Activated T-cell treated with anti-CD3 and anti-CD28 coated beads for 48 hours (primary cell): ENCODE measurements at regions not wholly inside any gene's neighbourhood (a gene's known extent, or its start where the extent isn't known, plus 50 kb on each side); places are given as distances from the start of the nearest gene placed in this dataset.

Experiments used
- DNase-seq: peaks from one replicate; pipeline ENCODE4 v3.0.0-alpha.2; 2020; ENCODE audit warnings: low read depth

- no peak for DNase-seq
Observed at GRCh38 chr3:72591522-72592421, 256.5 kb downstream of the SHQ1 start.

- no peak for DNase-seq
Observed at GRCh38 chr3:72590732-72591221, 257.5 kb downstream of the SHQ1 start.

DNA sequence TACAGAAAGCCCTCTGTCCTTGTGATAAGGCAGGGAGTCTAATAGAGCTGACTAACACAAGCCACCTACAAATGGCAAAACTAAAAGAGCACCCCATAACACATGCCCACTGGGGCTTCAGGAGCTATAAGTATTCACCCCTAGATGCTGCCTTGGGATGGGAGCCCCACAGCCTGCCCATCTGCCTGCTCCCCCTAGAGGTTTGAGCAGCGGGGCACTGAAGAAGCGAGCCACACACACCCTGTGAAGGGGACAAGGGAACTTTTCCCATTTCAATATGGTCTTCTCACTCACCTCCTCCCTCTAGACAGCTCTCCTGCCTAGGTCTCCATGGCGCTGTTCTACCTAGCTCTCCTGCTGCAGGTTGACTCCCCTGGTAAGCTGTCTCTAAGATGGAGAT is 261.0 kb downstream of the SHQ1 start:
- DNase-seq, result no peak

GRCh38 chr3:72586694-72587093 is 261.6 kb downstream of the SHQ1 start:
- DNase-seq, result no peak

DNA sequence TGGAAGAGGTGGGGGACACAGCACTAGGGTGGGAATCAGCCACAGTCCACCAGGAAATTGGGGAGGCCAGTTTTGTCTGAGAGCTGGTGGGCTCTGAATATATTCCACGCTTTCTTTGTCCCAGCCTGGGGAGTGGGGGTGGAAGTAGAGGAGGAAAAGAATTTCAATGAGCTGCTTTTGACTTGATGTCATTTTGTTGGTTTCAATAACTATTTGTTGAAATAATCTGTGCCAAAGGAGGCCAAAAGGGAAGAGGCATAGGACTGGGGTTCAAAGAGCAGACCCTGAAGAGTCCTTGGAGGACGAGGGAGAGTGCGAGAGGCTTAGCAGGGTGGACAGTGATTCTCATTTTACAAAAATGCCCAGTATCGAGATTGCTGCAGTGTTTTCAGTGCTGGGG is 262.3 kb downstream of the SHQ1 start:
- DNase-seq, result no peak

DNA sequence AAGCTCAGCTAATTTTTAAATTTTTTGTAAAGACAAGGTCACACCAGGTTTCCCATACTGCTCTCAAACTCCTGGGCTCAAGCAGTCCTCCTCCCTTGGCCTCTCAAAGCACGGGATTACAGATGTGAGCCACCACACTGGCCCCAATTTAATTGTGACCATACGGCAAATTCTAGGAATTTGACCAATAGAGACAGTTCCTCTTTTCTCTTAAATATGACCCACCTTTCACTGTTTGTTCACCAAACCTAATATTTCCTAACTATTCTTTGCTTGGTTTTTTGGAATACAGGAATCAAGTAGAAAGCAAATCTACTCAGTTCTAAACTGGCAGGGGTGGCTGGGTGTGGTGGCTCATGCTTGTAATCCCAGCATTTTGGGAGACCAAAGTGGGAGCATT is 264.0 kb downstream of the SHQ1 start:
- no peak for DNase-seq

DNA sequence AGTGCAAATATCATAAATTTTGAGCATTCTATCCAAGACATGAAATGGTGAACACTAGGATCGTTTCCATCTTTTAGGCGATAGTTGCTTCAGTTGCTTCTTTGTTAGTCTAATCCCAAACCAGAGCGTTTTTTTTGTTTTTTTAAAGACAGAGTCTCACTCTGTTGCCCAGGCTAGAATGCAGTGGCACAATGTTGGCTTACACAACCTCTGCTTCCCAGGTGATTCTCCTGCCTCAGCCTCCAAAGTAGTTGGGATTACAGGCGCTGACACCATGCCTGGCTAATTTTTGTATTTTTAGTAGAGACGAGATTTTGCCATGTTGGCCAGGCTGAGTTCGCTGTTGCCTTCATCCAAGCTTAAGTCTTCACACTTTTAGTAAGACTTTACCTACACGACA is 265.3 kb downstream of the SHQ1 start:
- DNase-seq, result no peak

- DNase-seq, result no peak
Observed at GRCh38 chr3:72582211-72582878, 265.9 kb downstream of the SHQ1 start.

- DNase-seq, result no peak
Observed at GRCh38 chr3:72580900-72581299, 267.3 kb downstream of the SHQ1 start.

GRCh38 chr3:72580246-72580756 is 267.9 kb downstream of the SHQ1 start:
- DNase-seq, result no peak

DNA sequence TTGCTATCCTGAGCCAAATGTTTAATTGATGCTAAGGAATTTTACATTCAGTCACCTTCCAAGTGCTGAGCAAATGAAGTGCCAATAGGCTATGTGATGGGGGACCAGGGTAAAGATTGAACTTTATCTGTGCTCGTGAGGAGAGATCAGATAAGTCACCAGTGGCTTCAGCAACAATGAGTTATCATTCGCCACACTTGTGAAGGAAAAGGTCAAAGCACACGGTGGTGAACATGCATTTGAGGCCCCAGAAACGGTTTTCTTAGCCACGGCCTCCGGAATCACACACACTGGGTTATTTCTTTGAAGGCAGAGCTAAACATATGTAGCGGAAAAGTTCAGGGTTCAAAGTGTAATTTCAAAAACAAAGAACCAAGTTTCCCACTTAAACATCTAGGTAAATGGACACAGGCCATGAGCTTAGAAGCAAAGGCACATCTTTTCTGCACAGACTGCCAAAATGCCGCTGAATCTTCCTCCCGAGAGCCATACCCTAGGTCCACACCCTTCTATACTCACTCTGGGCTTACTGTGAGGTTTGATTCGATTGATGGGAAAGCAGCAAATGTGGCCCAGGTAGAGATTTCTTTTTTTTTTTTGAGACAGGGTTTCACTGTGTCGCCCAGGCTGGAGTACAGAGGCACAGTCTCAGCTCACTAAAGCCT is 268.5 kb downstream of the SHQ1 start:
- DNase-seq, result no peak

DNA sequence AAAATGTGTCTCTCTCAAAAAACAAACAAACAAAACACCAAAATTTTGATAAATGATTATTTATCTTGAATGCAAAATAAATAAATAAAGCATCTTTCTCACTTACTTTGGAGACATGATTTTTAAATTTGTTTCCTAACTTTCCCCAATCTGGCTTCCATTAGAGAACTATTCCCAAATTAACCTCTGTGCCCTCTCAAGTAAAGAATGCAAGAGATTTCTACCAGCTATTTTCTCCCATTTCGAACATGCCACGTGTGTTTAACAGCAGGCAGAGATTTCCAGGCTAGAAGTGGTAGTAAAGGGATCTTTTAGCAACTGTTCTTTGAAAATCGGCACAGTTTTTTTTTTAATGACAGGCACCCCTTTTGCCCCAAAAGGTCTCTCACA is 269.1 kb downstream of the SHQ1 start:
- no peak for DNase-seq

DNA sequence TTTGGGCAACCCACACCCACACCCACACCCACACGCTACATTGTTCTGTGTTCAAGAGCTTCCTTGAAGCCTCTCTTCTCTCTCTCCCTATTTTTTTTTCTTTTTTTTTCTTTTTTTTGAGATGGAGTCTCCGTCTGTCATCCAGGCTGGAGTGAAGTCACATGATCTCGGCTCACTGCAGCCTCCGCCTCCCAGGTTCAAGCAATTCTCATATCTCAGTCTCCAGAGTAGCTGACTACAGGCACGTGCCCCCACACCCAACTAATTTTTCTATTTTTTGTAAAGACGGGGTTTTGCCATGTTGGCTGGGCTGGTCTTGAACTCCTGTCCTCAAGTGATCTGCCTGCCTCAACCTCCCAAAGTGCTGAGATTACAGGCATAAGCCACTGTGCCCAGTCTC is 271.1 kb downstream of the SHQ1 start:
- DNase-seq, result no peak

DNA sequence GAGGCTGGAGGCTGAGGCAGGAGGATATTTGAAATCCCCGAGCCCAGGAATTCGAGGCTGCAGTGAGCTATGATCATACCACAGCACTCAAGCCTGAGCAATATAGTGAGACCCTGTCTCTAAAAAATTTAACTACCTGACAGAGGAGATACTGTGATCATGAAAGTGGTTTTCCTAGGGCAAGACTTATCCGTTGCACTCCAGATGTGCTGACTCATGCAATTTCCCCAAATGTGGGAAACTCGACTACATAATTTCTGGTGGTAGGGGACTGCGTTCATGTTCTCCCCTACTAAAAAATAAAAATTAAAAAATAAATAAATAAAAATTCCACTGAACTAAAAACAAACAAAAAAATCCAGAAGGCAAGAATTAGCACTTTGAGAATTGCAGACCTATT is 271.7 kb downstream of the SHQ1 start:
- no peak for DNase-seq

DNA sequence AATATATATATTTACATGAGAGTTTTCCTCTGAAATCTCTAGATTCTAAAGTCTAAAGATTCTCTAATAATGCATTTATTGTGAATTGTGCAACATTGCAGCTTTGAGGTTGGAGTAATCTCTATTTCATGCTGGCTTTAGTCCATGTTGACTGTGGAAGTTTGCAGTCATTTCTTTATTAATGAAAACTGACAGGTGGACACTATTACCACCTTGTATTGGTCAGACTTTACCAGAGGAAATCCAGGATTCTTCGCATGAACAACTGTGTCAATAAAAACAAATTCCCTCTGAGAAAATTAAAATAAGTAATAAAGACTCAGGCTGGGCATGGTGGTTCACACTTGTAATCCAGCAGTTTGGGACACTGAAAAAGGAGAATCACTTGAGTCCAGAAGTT is 274.1 kb downstream of the SHQ1 start:
- DNase-seq, result no peak

DNA sequence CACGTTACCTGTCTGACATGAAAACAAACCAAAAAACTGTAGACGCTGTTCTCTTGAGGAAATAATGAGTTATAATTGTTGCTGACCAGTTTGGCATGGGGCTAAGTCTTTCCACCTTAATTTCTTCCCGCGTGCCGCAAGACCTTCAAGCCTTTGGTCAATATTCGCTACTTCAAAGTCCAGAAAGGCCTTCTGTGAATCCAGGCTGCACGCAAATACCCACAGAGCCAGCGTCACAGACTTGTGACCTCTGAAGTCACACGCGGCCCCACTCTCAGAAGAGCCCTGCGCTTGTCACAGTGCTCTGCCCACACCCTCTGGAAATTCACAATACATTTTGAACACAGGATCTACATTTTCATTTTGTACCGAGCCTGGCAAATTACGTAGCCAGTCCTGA is 275.2 kb downstream of the SHQ1 start:
- no peak for DNase-seq

- DNase-seq, result no peak
Observed at GRCh38 chr3:72572489-72573007, 275.7 kb downstream of the SHQ1 start.

- no peak for DNase-seq
Observed at GRCh38 chr3:72571638-72572114, 276.6 kb downstream of the SHQ1 start.

- DNase-seq, result no peak
Observed at GRCh38 chr3:72571052-72571451, 277.2 kb downstream of the SHQ1 start.

- DNase-seq, result no peak
Observed at GRCh38 chr3:72569754-72570440, 278.3 kb downstream of the SHQ1 start.

- DNase-seq, result no peak
Observed at GRCh38 chr3:72568083-72568482, 280.2 kb downstream of the SHQ1 start.

- no peak for DNase-seq
Observed at GRCh38 chr3:72567474-72567873, 280.8 kb downstream of the SHQ1 start.
